IMR-90 (cell line): ENCODE measurements at regions not wholly inside any gene's neighbourhood (a gene's known extent, or its start where the extent isn't known, plus 50 kb on each side); places are given as distances from the start of the nearest gene placed in this dataset.

ENCODE experiments used
- BHLHE40 ChIP-seq: fragments of 150-350 bp; IDR thresholded peaks from 2 replicates; pipeline ENCODE4 v1.6.1; 2016; ENCODE audit warnings: mild to moderate bottlenecking, low read depth, low read length
- CEBPB ChIP-seq: IDR thresholded peaks from 2 replicates; pipeline ENCODE4 v1.6.1; 2012; ENCODE audit warnings: low read depth, low read length, improper control_type of control experiment
- FOS ChIP-seq: fragments of 150-350 bp; IDR thresholded peaks from 2 replicates; pipeline ENCODE4 v1.6.1; 2016; ENCODE audit warnings: low read depth, low read length
- MAZ ChIP-seq: IDR thresholded peaks from 2 replicates; pipeline ENCODE4 v1.6.1; 2012; ENCODE audit warnings: low read depth, mild to moderate bottlenecking, low read length, improper control_type of control experiment, moderate library complexity, borderline replicate concordance
- POLR2A ChIP-seq: IDR thresholded peaks from 2 replicates; pipeline ENCODE4 v1.6.1; 2012; ENCODE audit warnings: mild to moderate bottlenecking, low read depth, low read length
- RFX5 ChIP-seq: IDR thresholded peaks from 2 replicates; pipeline ENCODE4 v1.8.0; 2012; ENCODE audit warnings: low read depth, mild to moderate bottlenecking, low read length, moderate library complexity
- TF ChIP-seq, protein P1 (sequence below): conservative IDR thresholded peaks from 2 replicates; pipeline ENCODE4 v1.5.1; 2012; ENCODE audit warnings: mild to moderate bottlenecking, low read depth, low read length, improper control_type of control experiment

DNA sequence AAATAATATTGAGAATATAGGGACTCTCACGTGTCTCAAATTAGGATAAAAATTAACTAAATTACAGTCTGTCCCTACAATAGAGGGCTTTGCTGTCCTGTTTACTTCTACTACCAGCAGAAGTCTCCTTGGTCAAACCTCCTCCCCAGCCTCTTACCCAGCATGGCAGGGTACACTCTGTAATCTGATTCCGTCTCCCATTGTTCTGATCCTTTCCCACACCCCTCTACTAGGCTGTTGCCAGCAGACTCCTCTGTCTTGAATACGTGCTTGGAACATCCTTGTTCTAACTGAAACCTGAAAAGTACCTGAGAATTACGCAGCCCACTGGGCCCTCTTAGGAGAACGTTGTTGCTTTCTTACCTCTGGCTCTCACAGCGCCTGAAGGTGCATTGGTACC, 112.2 kb upstream of the PREP start:
- TF ChIP-seq BHLHE40: no peak
- no peak for TF ChIP-seq POLR2A
- no peak for TF ChIP-seq MAZ
- TF ChIP-seq, protein P1, sequence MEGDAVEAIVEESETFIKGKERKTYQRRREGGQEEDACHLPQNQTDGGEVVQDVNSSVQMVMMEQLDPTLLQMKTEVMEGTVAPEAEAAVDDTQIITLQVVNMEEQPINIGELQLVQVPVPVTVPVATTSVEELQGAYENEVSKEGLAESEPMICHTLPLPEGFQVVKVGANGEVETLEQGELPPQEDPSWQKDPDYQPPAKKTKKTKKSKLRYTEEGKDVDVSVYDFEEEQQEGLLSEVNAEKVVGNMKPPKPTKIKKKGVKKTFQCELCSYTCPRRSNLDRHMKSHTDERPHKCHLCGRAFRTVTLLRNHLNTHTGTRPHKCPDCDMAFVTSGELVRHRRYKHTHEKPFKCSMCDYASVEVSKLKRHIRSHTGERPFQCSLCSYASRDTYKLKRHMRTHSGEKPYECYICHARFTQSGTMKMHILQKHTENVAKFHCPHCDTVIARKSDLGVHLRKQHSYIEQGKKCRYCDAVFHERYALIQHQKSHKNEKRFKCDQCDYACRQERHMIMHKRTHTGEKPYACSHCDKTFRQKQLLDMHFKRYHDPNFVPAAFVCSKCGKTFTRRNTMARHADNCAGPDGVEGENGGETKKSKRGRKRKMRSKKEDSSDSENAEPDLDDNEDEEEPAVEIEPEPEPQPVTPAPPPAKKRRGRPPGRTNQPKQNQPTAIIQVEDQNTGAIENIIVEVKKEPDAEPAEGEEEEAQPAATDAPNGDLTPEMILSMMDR: no peak
- TF ChIP-seq CEBPB: no peak
- no peak for TF ChIP-seq RFX5
- no peak for TF ChIP-seq FOS
